Retinal pigment epithelial cell (primary cell): ENCODE measurements at regions not wholly inside any gene's neighbourhood (a gene's known extent, or its start where the extent isn't known, plus 50 kb on each side); places are given as distances from the start of the nearest gene placed in this dataset.

Source experiments
- DNase-seq: peaks from one replicate; pipeline ENCODE4 v3.0.0-alpha.2; 2010; ENCODE audit warnings: low read depth
- H3K4me3 ChIP-seq: 2 replicates; pipeline ENCODE4 v1.5.1; 2011; ENCODE audit warnings: mild to moderate bottlenecking, low read length, control low read depth, moderate library complexity
- CTCF ChIP-seq: conservative IDR thresholded peaks from 2 replicates; pipeline ENCODE4 v1.5.1; 2011; ENCODE audit warnings: low read depth, low read length, control low read depth, inconsistent platforms

DNA sequence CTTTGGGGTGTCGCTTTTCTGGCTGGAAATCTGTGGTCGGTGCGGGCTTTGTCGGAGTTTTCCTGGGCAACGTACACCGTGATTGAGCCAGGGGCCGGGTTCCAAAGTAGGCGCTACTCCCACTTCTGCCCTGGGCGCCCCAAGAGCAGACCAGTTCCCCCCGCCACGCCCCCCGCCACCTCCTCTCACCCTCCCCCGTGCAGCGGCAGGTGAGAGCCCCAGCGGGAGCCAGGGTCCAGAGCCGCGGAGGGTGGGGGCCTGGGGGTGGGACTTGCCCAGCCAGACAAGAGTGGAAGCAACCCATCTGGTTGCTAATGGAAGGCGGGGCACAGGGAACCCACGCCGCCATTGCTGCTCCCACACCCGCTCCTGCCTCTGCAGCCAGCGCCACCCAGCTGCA is 2195.9 kb downstream of the PCDH9 start:
- no peak for TF ChIP-seq CTCF
- H3K4me3 ChIP-seq: no peak overlapping the region
- no peak for DNase-seq

- DNase-seq: no peak
- H3K4me3 ChIP-seq: no peak overlapping the region
- TF ChIP-seq CTCF: no peak
Observed at GRCh38 chr13:65032825-65033224, 2197.3 kb downstream of the PCDH9 start.

DNA sequence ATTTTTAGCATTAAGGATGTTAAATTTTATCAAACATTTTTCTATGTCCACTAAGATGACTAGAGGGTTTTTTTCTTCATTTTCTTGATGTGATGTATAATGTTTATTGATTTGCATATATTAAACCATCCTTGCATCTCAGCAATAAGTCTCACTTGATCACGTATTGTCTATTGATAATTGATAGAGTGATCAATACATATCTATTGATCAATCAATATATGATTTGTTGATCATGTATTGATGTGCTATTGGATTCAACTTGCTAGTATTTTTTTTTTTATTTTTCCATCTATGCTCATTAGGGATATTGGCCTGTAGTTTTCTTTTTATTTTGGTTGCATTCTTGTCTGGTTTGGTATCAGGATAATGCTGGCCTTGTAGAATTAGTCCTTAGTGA is 2202.0 kb downstream of the PCDH9 start:
- no peak overlapping the region for H3K4me3 ChIP-seq
- no peak for DNase-seq
- TF ChIP-seq CTCF: no peak

- DNase-seq: no peak
- no peak for TF ChIP-seq CTCF
- H3K4me3 ChIP-seq: no peak overlapping the region
Observed at GRCh38 chr13:65026505-65026904, 2203.6 kb downstream of the PCDH9 start.

- TF ChIP-seq CTCF: no peak
- DNase-seq: no peak
- H3K4me3 ChIP-seq: no peak overlapping the region
Observed at GRCh38 chr13:65011378-65011777, 2218.8 kb downstream of the PCDH9 start.

GRCh38 chr13:64997438-64997837 is 2232.7 kb downstream of the PCDH9 start:
- DNase-seq: no peak
- TF ChIP-seq CTCF: no peak
- no peak overlapping the region for H3K4me3 ChIP-seq

DNA sequence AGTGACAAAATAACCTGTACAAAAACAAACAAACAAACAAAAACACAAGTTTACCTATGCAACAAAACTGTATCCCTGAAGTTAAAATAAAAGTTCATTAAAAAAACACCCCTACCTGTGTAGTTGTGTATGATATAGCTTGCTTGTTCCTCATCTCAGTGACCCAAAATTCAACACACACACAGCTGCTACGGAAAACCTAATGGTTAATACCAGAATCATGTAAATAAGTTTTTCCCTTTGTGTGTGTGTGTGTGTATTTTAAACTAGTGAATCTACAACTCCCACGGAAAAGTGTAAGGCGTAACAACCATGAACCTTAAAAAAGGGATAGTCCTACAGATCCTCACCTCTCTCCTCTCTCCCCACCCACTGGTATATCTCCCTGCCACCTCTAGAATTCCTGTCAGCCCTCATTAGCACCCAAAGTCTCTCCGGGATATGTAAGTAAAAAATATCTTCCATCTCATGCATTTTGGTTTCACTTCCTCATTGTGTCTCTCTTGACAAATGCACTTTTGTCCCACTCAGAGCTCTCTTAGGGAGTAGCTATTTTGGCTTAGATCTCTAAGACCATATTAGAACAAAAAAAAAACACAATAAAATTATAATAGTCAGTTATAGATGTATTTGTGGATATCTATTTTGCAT is 2236.5 kb downstream of the PCDH9 start:
- no peak for TF ChIP-seq CTCF
- no peak overlapping the region for H3K4me3 ChIP-seq
- no peak for DNase-seq
